Right lobe of liver (tissue), 4 donors: ENCODE measurements at regions not wholly inside any gene's neighbourhood (a gene's known extent, or its start where the extent isn't known, plus 50 kb on each side); places are given as distances from the start of the nearest gene placed in this dataset.

Experiments used
- POLR2A ChIP-seq: fragments of 450-650 bp; IDR thresholded peaks from one replicate; pipeline ENCODE4 v1.6.1; 2017; ENCODE audit warnings: antibody characterized with exemption, mild to moderate bottlenecking
- TF ChIP-seq, protein P1 (sequence below), 4 donors: fragments of 200-600 bp in 3 of 4; fragments of 450-650 bp in 1 of 4; IDR thresholded peaks; one replicate each; pipeline versions ENCODE4 v1.5.1 to v1.8.0; 2016 to 2022; ENCODE audit warnings: antibody characterized with exemption in 4 of 4, mild to moderate bottlenecking in 2 of 4
- donor health status: DM: no; HTN: no; CAD: no.
- donor health status: DM: no; HTN: no; CAD: no.
- donor health status: DM: no; HTN: yes; CAD: no.

DNA sequence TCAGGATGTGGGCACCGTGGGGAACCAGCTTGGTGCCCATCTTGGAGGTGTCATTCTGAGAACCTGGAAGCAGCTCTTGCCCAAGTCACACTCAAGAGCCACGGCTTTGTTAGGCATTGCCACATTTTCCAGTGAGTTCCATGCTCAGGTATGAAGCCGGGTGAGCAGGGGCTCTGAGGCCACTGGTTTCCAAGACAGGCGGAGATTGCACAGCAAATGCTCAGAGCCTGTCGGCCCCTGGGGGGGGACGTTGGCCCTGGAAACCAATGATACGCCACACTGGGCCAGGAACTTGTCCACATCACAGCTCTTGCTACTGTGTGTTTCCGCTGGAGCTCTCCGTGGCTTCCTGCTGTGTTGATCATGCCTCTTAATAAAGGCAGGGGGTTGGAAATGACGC lies 52.5 kb upstream of the SALL3 start:
- TF ChIP-seq, protein P1, sequence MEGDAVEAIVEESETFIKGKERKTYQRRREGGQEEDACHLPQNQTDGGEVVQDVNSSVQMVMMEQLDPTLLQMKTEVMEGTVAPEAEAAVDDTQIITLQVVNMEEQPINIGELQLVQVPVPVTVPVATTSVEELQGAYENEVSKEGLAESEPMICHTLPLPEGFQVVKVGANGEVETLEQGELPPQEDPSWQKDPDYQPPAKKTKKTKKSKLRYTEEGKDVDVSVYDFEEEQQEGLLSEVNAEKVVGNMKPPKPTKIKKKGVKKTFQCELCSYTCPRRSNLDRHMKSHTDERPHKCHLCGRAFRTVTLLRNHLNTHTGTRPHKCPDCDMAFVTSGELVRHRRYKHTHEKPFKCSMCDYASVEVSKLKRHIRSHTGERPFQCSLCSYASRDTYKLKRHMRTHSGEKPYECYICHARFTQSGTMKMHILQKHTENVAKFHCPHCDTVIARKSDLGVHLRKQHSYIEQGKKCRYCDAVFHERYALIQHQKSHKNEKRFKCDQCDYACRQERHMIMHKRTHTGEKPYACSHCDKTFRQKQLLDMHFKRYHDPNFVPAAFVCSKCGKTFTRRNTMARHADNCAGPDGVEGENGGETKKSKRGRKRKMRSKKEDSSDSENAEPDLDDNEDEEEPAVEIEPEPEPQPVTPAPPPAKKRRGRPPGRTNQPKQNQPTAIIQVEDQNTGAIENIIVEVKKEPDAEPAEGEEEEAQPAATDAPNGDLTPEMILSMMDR (IDR thresholded peaks at IDR 0.05), result no peak
- TF ChIP-seq POLR2A, result no peak
